Neural progenitor cell (in vitro differentiated cells): ENCODE measurements at regions not wholly inside any gene's neighbourhood (a gene's known extent, or its start where the extent isn't known, plus 50 kb on each side); places are given as distances from the start of the nearest gene placed in this dataset.

Source experiments
- DNase-seq: peaks from one replicate; pipeline ENCODE4 v3.0.0-alpha.2; 2016; ENCODE audit warnings: low spot score
- H2AFZ ChIP-seq: fragments of 200-600 bp; sonication (generic); replicated peaks from 2 replicates; pipeline ENCODE4 v1.6.1; 2016; ENCODE audit warnings: antibody characterized with exemption
- H3F3A ChIP-seq: fragments of 200-600 bp; sonication (generic); 2 replicates; pipeline ENCODE4 v1.6.1; 2016; ENCODE audit warnings: antibody characterized with exemption, low read depth
- H3K27ac ChIP-seq: fragments of 200-600 bp; sonication (generic); 2 replicates; pipeline ENCODE4 v1.5.1; 2016; ENCODE audit warnings: mild to moderate bottlenecking
- H3K27me3 ChIP-seq: fragments of 200-600 bp; sonication (generic); 2 replicates; pipeline ENCODE4 v1.6.1; 2016; ENCODE audit warnings: mild to moderate bottlenecking, moderate library complexity
- H3K36me3 ChIP-seq: fragments of 200-600 bp; sonication (generic); 2 replicates; pipeline ENCODE4 v1.5.1; 2016
- H3K4me1 ChIP-seq: fragments of 200-600 bp; sonication (generic); 2 replicates; pipeline ENCODE4 v1.6.1; 2016; ENCODE audit warnings: mixed run types
- H3K4me2 ChIP-seq: fragments of 200-600 bp; sonication (generic); 2 replicates; pipeline ENCODE4 v1.6.1; 2016
- H3K4me3 ChIP-seq: fragments of 200-600 bp; sonication (generic); 2 replicates; pipeline ENCODE4 v1.5.1; 2016
- H3K79me2 ChIP-seq: fragments of 200-600 bp; sonication (generic); 2 replicates; pipeline ENCODE4 v1.6.1; 2016; ENCODE audit warnings: low read depth
- H3K9ac ChIP-seq: fragments of 200-600 bp; sonication (generic); 2 replicates; pipeline ENCODE4 v1.6.1; 2016
- H3K9me3 ChIP-seq: fragments of 200-600 bp; sonication (generic); 2 replicates; pipeline ENCODE4 v1.5.1; 2016; ENCODE audit warnings: low read depth
- H4K20me1 ChIP-seq: fragments of 200-600 bp; sonication (generic); 2 replicates; pipeline ENCODE4 v1.6.1; 2016; ENCODE audit warnings: low read depth
- H3K27ac Mint-ChIP-seq: 3 replicates; pipeline ENCODE4 v1.8.0; 2021; ENCODE audit warnings: mixed read lengths
- H3K27me3 Mint-ChIP-seq: 2 replicates; pipeline ENCODE4 v1.8.0; 2022; ENCODE audit warnings: low read depth, mild to moderate bottlenecking, inconsistent platforms, moderate library complexity, mixed read lengths; ENCODE audit not compliant: insufficient read depth
- H3K36me3 Mint-ChIP-seq: 3 replicates; pipeline ENCODE4 v1.8.0; 2021; ENCODE audit warnings: mixed read lengths
- H3K4me1 Mint-ChIP-seq: 3 replicates; pipeline ENCODE4 v1.8.0; 2021; ENCODE audit warnings: mixed read lengths
- H3K4me3 Mint-ChIP-seq: 3 replicates; pipeline ENCODE4 v1.8.0; 2021; ENCODE audit warnings: mild to moderate bottlenecking, moderate library complexity, mixed read lengths
- H3K9me3 Mint-ChIP-seq: 3 replicates; pipeline ENCODE4 v1.8.0; 2020; ENCODE audit warnings: mixed read lengths
- EZH2 ChIP-seq: fragments of 200-600 bp; sonication (generic); IDR thresholded peaks from 2 replicates; pipeline ENCODE4 v1.6.1; 2017; ENCODE audit warnings: antibody characterized with exemption, mild to moderate bottlenecking, moderate library complexity
- EZH2phosphoT487 ChIP-seq: fragments of 200-600 bp; sonication (generic); IDR thresholded peaks from 2 replicates; pipeline ENCODE4 v1.6.1; 2017; ENCODE audit warnings: antibody characterized with exemption
- TF ChIP-seq, protein P1 (sequence below): fragments of 200-600 bp; sonication (generic); IDR thresholded peaks from 2 replicates; pipeline ENCODE4 v1.5.1; 2017; ENCODE audit warnings: antibody characterized with exemption, mild to moderate bottlenecking

- TF ChIP-seq EZH2phosphoT487 (no peak), EZH2 (no peak)
- TF ChIP-seq, protein P1, sequence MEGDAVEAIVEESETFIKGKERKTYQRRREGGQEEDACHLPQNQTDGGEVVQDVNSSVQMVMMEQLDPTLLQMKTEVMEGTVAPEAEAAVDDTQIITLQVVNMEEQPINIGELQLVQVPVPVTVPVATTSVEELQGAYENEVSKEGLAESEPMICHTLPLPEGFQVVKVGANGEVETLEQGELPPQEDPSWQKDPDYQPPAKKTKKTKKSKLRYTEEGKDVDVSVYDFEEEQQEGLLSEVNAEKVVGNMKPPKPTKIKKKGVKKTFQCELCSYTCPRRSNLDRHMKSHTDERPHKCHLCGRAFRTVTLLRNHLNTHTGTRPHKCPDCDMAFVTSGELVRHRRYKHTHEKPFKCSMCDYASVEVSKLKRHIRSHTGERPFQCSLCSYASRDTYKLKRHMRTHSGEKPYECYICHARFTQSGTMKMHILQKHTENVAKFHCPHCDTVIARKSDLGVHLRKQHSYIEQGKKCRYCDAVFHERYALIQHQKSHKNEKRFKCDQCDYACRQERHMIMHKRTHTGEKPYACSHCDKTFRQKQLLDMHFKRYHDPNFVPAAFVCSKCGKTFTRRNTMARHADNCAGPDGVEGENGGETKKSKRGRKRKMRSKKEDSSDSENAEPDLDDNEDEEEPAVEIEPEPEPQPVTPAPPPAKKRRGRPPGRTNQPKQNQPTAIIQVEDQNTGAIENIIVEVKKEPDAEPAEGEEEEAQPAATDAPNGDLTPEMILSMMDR = no peak
- H3K4me3 Mint-ChIP-seq = no peak overlapping the region
- Histone ChIP-seq H4K20me1 (no peaks in the 10 kb centered on the region), H3K9ac (no peak overlapping the region), H3K27me3 (no peaks in the 10 kb centered on the region), H3K36me3 (no peaks in the 10 kb centered on the region), H3F3A (no peaks in the 10 kb centered on the region), H3K4me2 (no peak overlapping the region), H3K9me3 (no peaks in the 10 kb centered on the region), H3K79me2 (no peaks in the 10 kb centered on the region), H2AFZ (peak overlapping the region; percentile 9), H3K27ac (no peak overlapping the region), H3K4me1 (peaks cover 7% of the 10 kb centered on the region), H3K4me3 (no peak overlapping the region)
- H3K27me3 Mint-ChIP-seq = peaks cover 5% of the 10 kb centered on the region
- H3K4me1 Mint-ChIP-seq = peaks cover 4% of the 10 kb centered on the region
- no peak for DNase-seq
- no peak overlapping the region for H3K27ac Mint-ChIP-seq
- H3K9me3 Mint-ChIP-seq = peaks cover 6% of the 10 kb centered on the region
- H3K36me3 Mint-ChIP-seq = peaks cover 2% of the 10 kb centered on the region
Measured at GRCh38 chr4:100254237-100254636, 64.0 kb upstream of the DDIT4L start.

DNA sequence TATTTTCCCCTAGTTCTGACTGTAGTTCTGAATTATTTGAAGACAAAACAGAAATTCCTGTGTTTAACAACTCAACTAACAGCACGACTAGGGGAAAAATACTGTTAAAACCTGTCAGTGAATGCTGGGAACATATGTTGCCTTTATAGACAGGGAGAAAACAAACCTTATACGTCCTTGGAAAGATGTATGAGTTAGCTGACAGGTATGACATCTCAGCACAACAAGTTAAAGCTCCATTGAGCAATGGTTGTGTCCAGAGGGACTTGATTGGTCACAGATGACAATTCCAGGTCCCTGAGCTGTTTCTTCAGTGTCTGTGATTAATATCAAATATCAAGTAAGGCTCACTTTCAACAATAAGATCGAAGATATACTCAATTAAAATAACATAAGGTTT lies 58.2 kb upstream of the DDIT4L start:
- H3K9me3 Mint-ChIP-seq = peaks cover 9% of the 10 kb centered on the region
- Histone ChIP-seq H3K4me2 (no peak overlapping the region), H4K20me1 (no peaks in the 10 kb centered on the region), H3K4me3 (no peak overlapping the region), H2AFZ (no peak overlapping the region), H3K36me3 (no peaks in the 10 kb centered on the region), H3K27me3 (no peaks in the 10 kb centered on the region), H3K9ac (no peak overlapping the region), H3F3A (no peaks in the 10 kb centered on the region), H3K27ac (no peak overlapping the region), H3K9me3 (no peaks in the 10 kb centered on the region), H3K79me2 (no peaks in the 10 kb centered on the region), H3K4me1 (peaks cover 7% of the 10 kb centered on the region)
- DNase-seq = no peak
- no peak overlapping the region for H3K4me3 Mint-ChIP-seq
- H3K27ac Mint-ChIP-seq = no peak overlapping the region
- peaks cover 4% of the 10 kb centered on the region for H3K4me1 Mint-ChIP-seq
- H3K27me3 Mint-ChIP-seq = peaks cover 5% of the 10 kb centered on the region
- peaks cover 3% of the 10 kb centered on the region for H3K36me3 Mint-ChIP-seq
- TF ChIP-seq EZH2phosphoT487 (no peak), EZH2 (no peak)
- TF ChIP-seq, protein P1 = no peak

DNA sequence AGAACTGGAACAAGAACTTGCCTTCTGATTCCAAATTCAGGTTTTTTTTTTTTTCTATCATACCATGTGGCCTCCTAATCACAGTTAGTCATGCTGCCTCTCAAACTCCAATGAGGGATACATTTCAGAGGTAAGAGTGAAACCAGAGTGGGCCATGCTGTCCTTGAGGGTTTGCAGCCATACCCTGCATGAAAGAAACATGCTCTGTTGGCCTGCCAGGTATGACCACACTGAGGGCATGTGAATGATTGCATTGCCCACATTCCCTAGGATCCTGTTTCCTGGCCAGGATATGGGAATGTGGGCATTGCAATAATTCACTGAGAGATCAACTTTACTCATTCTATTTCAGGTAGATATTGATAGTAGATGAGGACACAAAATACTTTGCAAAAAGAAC lies 56.4 kb upstream of the DDIT4L start:
- no peak for DNase-seq
- Histone ChIP-seq H3K9ac (no peak overlapping the region), H3K27ac (no peak overlapping the region), H3K27me3 (no peaks in the 10 kb centered on the region), H3K36me3 (no peaks in the 10 kb centered on the region), H4K20me1 (no peaks in the 10 kb centered on the region), H2AFZ (no peak overlapping the region), H3K9me3 (no peaks in the 10 kb centered on the region), H3K79me2 (no peaks in the 10 kb centered on the region), H3F3A (no peaks in the 10 kb centered on the region), H3K4me1 (peaks cover 7% of the 10 kb centered on the region), H3K4me3 (no peak overlapping the region), H3K4me2 (no peak overlapping the region)
- Mint-ChIP-seq H3K4me1 (peaks cover 4% of the 10 kb centered on the region), H3K36me3 (peaks cover 3% of the 10 kb centered on the region), H3K27ac (no peak overlapping the region), H3K4me3 (no peak overlapping the region), H3K9me3 (peaks cover 10% of the 10 kb centered on the region), H3K27me3 (peaks cover 5% of the 10 kb centered on the region)
- no peak for TF ChIP-seq EZH2
- TF ChIP-seq EZH2phosphoT487 = no peak
- TF ChIP-seq, protein P1 = no peak

- Histone ChIP-seq H4K20me1 (no peaks in the 10 kb centered on the region), H3K27ac (no peak overlapping the region), H3K79me2 (no peaks in the 10 kb centered on the region), H3K9ac (no peak overlapping the region), H3F3A (no peaks in the 10 kb centered on the region), H3K36me3 (no peaks in the 10 kb centered on the region), H3K4me2 (no peak overlapping the region), H3K4me3 (no peak overlapping the region), H2AFZ (no peak overlapping the region), H3K27me3 (no peaks in the 10 kb centered on the region), H3K4me1 (no peaks in the 10 kb centered on the region), H3K9me3 (no peaks in the 10 kb centered on the region)
- H3K9me3 Mint-ChIP-seq = peaks cover 5% of the 10 kb centered on the region
- no peak overlapping the region for H3K27ac Mint-ChIP-seq
- peaks cover 2% of the 10 kb centered on the region for H3K27me3 Mint-ChIP-seq
- H3K36me3 Mint-ChIP-seq = peaks cover 2% of the 10 kb centered on the region
- no peak for DNase-seq
- TF ChIP-seq EZH2phosphoT487 = no peak
- no peaks in the 10 kb centered on the region for H3K4me1 Mint-ChIP-seq
- H3K4me3 Mint-ChIP-seq = no peak overlapping the region
Measured at GRCh38 chr4:100244347-100244746, 54.1 kb upstream of the DDIT4L start.
